ENCODE measurements at regions not wholly inside any gene's neighbourhood (a gene's known extent, or its start where the extent isn't known, plus 50 kb on each side); places are given as distances from the start of the nearest gene placed in this dataset.

DNA sequence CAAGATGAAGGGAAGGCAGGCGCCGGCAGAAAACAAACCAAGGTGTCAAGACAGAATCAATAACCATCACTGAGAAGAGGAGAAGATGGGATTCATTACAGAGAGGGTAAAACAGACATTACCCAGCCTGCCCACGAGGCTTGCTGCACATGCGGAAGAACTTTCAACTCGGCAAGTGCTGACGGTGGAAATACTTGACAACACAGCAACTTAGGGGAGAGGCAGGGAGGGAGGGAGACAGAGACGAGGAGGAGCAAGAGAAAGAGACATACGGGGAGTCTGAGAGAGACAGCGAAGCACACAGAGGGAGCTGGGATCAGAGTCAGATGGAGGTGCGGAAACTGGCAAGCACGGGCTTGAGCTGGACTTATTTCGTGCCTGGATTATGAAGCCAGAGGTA lies 129.3 kb upstream of the NECTIN1 start:
- H3K4me1 ChIP-seq (ENCODE audit: control insufficient read depth, insufficient read depth, low read length), result no peaks in the 10 kb centered on the region
- no peak for DNase-seq (ENCODE audit: low read depth, low spot score)
- no peaks in the 10 kb centered on the region for H3K9me3 ChIP-seq (ENCODE audit: control insufficient read depth, insufficient read depth, low read length)
- H3K4me3 ChIP-seq (ENCODE audit: low read length), result no peak overlapping the region
- H3K27me3 ChIP-seq (ENCODE audit: control insufficient read depth, insufficient read depth, low read length), result no peaks in the 10 kb centered on the region
- no CpG with 5 or more reads among the region's 12 CpGs for WGBS (ENCODE audit: insufficient coverage, insufficient read length)
- no peaks in the 10 kb centered on the region for H3K36me3 ChIP-seq (ENCODE audit: control insufficient read depth, insufficient read depth, low read length)
- H3K27ac ChIP-seq (ENCODE audit: low read length), result no peak overlapping the region

DNA sequence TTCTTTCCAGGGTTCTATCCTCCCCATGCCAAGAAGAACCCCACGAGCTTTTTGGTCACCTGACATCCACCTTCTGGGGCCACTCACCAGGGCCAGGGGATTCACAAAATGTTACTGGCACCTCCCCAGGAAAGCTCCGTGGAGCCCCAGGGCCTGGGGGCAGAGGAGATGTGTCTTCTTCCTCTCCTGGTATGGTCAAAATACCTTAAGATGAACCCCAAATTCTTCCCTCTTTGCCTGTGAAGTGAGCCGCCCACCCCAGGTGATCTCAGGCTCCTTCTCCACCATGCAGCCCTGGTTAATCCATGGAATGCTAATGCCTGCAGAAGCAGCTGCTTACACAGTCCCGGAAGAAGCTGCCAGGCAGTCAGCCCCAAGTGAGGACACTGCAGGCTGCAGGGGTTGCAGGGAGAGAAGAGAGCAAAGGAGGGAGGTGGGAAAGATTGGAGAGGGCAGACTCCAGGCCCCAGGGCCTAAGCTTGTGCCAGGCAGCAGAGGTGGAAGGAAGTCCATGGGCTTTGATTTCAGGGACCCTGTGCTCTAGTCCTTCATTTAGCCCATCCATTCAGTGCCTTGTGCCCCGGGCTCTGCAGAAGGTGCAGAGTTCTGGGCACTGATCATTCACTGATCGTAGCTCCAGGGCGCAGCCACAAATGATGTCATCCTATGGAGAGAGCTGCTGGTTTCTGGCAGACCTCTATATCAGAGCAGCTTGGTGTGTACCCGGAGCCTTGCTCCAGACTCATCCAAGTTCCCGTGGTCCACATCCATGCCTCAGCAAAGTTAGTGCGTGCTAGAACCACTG lies 127.9 kb upstream of the NECTIN1 start:
- no CpG with 5 or more reads among the region's 10 CpGs for WGBS (ENCODE audit: insufficient coverage, insufficient read length)
- no peak overlapping the region for H3K27ac ChIP-seq (ENCODE audit: low read length)
- no peaks in the 10 kb centered on the region for H3K4me1 ChIP-seq (ENCODE audit: control insufficient read depth, insufficient read depth, low read length)
- no peaks in the 10 kb centered on the region for H3K36me3 ChIP-seq (ENCODE audit: control insufficient read depth, insufficient read depth, low read length)
- no peak for DNase-seq (ENCODE audit: low read depth, low spot score)
- H3K4me3 ChIP-seq (ENCODE audit: low read length), result no peak overlapping the region
- no peaks in the 10 kb centered on the region for H3K27me3 ChIP-seq (ENCODE audit: control insufficient read depth, insufficient read depth, low read length)
- no peaks in the 10 kb centered on the region for H3K9me3 ChIP-seq (ENCODE audit: control insufficient read depth, insufficient read depth, low read length)

DNA sequence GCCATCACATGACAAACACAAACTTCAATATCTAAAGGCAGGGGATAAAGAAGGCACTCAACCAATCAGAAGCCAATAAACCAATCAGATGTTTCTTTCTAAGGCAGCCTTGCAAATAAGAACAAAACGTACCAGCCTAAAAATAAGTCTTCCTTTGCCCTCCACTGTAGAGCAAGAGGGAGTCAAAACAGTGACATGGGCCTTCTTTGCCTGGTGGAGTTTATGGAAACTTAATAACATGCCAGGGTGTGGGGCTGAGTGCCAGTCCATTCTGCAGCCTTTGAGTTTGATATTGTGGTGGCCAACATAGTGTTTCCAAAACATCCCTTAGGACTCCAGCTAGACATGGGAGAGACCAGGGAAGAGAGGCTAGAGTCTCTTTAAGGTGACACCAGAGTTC lies 126.1 kb upstream of the NECTIN1 start:
- H3K36me3 ChIP-seq (ENCODE audit: control insufficient read depth, insufficient read depth, low read length), result no peaks in the 10 kb centered on the region
- H3K9me3 ChIP-seq (ENCODE audit: control insufficient read depth, insufficient read depth, low read length), result no peaks in the 10 kb centered on the region
- no CpG with 5 or more reads among the region's 1 CpG for whole genome bisulfite sequencing (ENCODE audit: insufficient coverage, insufficient read length)
- no peaks in the 10 kb centered on the region for H3K27me3 ChIP-seq (ENCODE audit: control insufficient read depth, insufficient read depth, low read length)
- H3K4me1 ChIP-seq (ENCODE audit: control insufficient read depth, insufficient read depth, low read length), result no peaks in the 10 kb centered on the region
- H3K4me3 ChIP-seq (ENCODE audit: low read length), result no peak overlapping the region
- H3K27ac ChIP-seq (ENCODE audit: low read length), result no peak overlapping the region
- DNase-seq (ENCODE audit: low read depth, low spot score), result no peak

DNA sequence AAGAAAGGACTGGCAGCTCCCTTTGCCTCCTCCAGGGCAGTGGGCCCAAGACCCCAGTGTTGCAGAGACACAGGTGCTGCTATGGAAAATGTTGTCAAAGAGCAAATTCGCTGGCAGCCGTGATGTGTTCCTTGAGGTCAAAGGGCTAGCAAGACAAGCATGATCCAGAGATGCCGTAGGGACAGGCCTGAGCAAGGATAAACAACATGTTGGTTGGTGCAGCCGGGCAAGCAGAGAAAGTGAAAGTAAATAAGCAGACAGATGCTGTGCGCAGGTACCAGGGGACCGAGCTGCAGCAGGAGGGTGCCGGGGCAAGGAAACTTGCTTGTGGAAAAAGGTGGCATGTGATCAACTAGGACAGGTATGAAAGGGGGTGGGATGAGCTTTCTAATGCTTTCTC lies 125.5 kb upstream of the NECTIN1 start:
- Histone ChIP-seq H3K4me3 (ENCODE audit: low read length) (no peak overlapping the region), H3K9me3 (ENCODE audit: control insufficient read depth, insufficient read depth, low read length) (no peaks in the 10 kb centered on the region), H3K36me3 (ENCODE audit: control insufficient read depth, insufficient read depth, low read length) (no peaks in the 10 kb centered on the region), H3K27me3 (ENCODE audit: control insufficient read depth, insufficient read depth, low read length) (no peaks in the 10 kb centered on the region), H3K27ac (ENCODE audit: low read length) (no peak overlapping the region), H3K4me1 (ENCODE audit: control insufficient read depth, insufficient read depth, low read length) (no peaks in the 10 kb centered on the region)
- no peak for DNase-seq (ENCODE audit: low read depth, low spot score)
- no CpG with 5 or more reads among the region's 7 CpGs for WGBS (ENCODE audit: insufficient coverage, insufficient read length)

DNA sequence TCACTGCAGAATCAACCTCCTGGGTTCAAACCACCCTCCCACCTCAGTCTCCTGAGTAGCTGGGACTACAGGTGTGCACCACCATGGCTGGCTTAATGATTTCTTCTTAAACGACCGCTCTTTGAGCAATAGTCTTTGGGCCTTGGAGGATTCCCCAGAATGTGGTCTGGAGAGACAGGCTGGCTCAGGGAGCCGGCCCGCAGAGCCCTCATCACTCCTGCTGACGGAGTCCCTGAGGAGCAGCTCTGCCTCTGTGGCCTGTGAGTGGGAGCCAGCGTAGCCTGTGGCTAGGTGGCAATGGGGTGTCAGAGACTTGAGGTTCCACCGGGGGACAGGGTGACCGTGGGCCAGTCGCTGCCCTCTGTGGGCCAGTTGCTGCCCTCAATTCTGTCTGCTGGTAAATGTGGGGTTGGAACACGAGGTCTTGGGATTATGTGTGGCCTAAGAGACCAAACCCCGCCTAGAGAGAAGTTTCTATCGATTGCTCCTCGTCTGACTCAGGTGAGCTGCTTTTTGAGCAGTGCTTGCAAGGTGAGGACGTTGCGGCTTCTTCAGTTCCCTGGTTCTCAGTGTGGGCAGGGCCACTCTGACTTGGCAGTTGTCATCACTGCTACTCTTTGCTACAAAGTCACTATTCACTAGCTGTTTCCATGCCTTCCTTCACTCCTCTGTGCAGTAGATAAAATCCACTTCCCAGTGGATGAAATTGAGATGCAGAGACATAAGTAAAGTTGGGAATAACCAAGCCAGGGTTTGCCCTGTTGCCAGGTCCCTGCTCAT lies 124.8 kb upstream of the NECTIN1 start:
- H3K4me3 ChIP-seq (ENCODE audit: low read length), result no peak overlapping the region
- no peaks in the 10 kb centered on the region for H3K36me3 ChIP-seq (ENCODE audit: control insufficient read depth, insufficient read depth, low read length)
- no peak for DNase-seq (ENCODE audit: low read depth, low spot score)
- no peaks in the 10 kb centered on the region for H3K27me3 ChIP-seq (ENCODE audit: control insufficient read depth, insufficient read depth, low read length)
- H3K27ac ChIP-seq (ENCODE audit: low read length), result no peak overlapping the region
- no peaks in the 10 kb centered on the region for H3K9me3 ChIP-seq (ENCODE audit: control insufficient read depth, insufficient read depth, low read length)
- no peaks in the 10 kb centered on the region for H3K4me1 ChIP-seq (ENCODE audit: control insufficient read depth, insufficient read depth, low read length)
- no CpG with 5 or more reads among the region's 15 CpGs for WGBS (ENCODE audit: insufficient coverage, insufficient read length)

DNA sequence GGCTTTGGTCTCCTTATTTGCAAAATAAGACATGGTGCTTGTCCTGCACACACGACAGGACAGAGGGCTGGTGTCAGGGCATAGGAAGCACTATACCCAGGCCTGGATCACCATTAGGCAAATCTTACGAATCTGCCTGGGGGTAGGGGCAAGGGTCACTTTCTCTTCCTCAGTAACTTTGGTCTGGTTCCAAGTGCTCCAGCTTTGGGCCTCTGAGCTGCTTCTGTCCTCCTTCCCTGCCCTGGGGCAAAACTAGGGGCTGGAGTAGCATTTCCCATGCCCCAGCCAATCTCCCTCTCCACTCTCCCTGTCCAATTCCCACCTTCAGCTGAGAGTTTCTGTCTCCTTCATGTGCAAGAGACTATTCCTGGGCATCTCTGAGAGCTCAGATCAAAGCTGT lies 123.7 kb upstream of the NECTIN1 start:
- Histone ChIP-seq H3K36me3 (ENCODE audit: control insufficient read depth, insufficient read depth, low read length) (no peaks in the 10 kb centered on the region), H3K27ac (ENCODE audit: low read length) (no peak overlapping the region), H3K27me3 (ENCODE audit: control insufficient read depth, insufficient read depth, low read length) (no peaks in the 10 kb centered on the region), H3K4me3 (ENCODE audit: low read length) (no peak overlapping the region), H3K4me1 (ENCODE audit: control insufficient read depth, insufficient read depth, low read length) (no peaks in the 10 kb centered on the region), H3K9me3 (ENCODE audit: control insufficient read depth, insufficient read depth, low read length) (no peaks in the 10 kb centered on the region)
- DNase-seq (ENCODE audit: low read depth, low spot score), result no peak
- no CpG with 5 or more reads among the region's 2 CpGs for WGBS (ENCODE audit: insufficient coverage, insufficient read length)

DNA sequence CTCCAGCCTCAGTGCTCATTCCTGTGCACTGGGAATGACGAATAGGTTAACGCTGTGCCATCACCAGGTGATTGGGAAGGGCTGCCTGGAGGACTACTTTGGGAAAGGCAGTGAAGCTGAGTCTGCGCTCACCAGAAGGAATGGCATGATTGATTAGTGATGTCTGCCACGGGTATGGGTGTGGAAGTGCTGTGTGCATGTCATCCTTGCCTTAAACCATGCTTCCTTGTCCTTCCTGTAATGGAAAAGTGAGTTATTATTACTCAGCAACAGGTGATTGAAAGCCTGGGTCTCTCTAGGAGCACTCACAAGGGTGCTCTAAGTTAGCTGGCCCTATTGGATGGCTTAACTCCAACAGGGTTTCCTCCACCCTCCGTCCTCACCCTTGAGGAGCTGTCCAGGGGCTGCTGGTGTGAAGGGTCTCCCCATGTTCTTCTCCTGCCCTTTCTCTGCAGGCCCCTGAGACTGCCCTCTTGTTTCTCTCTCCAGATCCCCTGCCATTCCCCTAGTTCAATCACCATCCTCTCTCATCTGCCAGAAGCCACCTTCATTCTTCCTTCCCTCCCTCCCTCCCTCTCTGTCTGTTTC lies 121.9 kb upstream of the NECTIN1 start:
- no peak for DNase-seq (ENCODE audit: low read depth, low spot score)
- H3K27ac ChIP-seq (ENCODE audit: low read length), result no peak overlapping the region
- H3K4me1 ChIP-seq (ENCODE audit: control insufficient read depth, insufficient read depth, low read length), result no peaks in the 10 kb centered on the region
- no CpG with 5 or more reads among the region's 5 CpGs for WGBS (ENCODE audit: insufficient coverage, insufficient read length)
- H3K36me3 ChIP-seq (ENCODE audit: control insufficient read depth, insufficient read depth, low read length), result no peaks in the 10 kb centered on the region
- no peaks in the 10 kb centered on the region for H3K27me3 ChIP-seq (ENCODE audit: control insufficient read depth, insufficient read depth, low read length)
- no peak overlapping the region for H3K4me3 ChIP-seq (ENCODE audit: low read length)
- H3K9me3 ChIP-seq (ENCODE audit: control insufficient read depth, insufficient read depth, low read length), result no peaks in the 10 kb centered on the region

DNA sequence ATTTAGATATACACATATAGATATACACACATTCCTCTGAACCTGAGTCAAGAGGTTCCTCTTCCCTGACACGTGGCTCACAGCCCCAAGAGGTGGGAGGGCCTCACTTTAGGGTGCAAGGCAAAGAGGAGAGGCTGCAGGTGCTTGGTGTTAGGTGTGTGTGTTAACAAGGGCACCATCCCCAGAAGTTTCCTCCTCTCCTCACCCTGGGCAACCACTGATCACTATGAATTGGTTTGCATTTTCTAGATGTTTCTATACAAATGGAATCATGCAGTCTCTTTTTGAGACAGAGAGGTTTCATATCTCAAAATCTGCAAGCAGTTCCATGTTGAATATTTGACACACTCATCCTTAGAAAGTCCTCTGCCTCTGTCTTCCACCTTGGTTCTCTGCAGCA lies 120.9 kb upstream of the NECTIN1 start:
- Histone ChIP-seq H3K9me3 (ENCODE audit: control insufficient read depth, insufficient read depth, low read length) (no peaks in the 10 kb centered on the region), H3K27me3 (ENCODE audit: control insufficient read depth, insufficient read depth, low read length) (no peaks in the 10 kb centered on the region), H3K27ac (ENCODE audit: low read length) (no peak overlapping the region), H3K4me1 (ENCODE audit: control insufficient read depth, insufficient read depth, low read length) (no peaks in the 10 kb centered on the region), H3K4me3 (ENCODE audit: low read length) (no peak overlapping the region), H3K36me3 (ENCODE audit: control insufficient read depth, insufficient read depth, low read length) (no peaks in the 10 kb centered on the region)
- WGBS (ENCODE audit: insufficient coverage, insufficient read length), result no CpG with 5 or more reads among the region's 1 CpG
- no peak for DNase-seq (ENCODE audit: low read depth, low spot score)

DNA sequence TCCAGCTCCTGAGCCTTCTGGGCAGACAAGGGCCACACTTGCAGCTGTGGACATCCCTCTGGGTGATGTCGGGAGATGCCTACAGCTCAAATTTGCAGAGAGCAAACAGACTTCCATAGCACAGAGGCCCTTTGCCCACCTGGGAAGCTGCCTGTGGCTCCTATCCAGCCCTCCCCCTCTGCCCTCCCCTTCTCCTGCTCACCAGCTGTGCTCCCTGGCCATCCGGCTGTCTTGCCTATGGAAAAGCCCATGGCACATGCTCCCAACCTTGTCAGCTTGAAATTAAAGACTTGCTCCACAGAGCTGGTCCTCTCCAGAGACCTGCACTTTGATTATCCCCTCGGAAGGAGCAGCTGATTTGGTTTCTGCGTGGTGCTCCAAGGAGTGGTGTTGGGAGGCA lies 118.9 kb upstream of the NECTIN1 start:
- no peaks in the 10 kb centered on the region for H3K4me1 ChIP-seq (ENCODE audit: control insufficient read depth, insufficient read depth, low read length)
- no peaks in the 10 kb centered on the region for H3K9me3 ChIP-seq (ENCODE audit: control insufficient read depth, insufficient read depth, low read length)
- no peak overlapping the region for H3K4me3 ChIP-seq (ENCODE audit: low read length)
- no peaks in the 10 kb centered on the region for H3K36me3 ChIP-seq (ENCODE audit: control insufficient read depth, insufficient read depth, low read length)
- no peak for DNase-seq (ENCODE audit: low read depth, low spot score)
- no peaks in the 10 kb centered on the region for H3K27me3 ChIP-seq (ENCODE audit: control insufficient read depth, insufficient read depth, low read length)
- WGBS (ENCODE audit: insufficient coverage, insufficient read length), result no CpG with 5 or more reads among the region's 4 CpGs
- no peak overlapping the region for H3K27ac ChIP-seq (ENCODE audit: low read length)

DNA sequence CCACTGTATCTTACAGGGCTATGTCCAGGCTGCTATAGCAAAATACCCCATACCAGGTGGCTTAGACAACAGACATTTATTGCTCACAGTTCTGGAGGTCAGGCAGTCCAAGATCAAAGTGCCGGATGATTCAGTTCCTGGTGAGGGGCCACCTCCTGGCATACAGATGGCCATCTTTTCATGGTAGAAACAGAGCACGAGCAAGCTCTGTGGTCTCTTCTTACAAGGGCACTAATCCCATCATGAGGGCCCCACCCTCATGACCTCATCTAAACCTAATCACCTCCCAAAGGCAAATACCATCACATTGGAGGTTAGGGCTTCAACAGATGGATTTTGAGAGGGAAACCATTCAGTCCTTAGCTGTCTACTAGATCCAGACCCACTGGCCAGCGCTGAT lies 117.4 kb upstream of the NECTIN1 start:
- H3K9me3 ChIP-seq (ENCODE audit: control insufficient read depth, insufficient read depth, low read length), result no peaks in the 10 kb centered on the region
- no CpG with 5 or more reads among the region's 3 CpGs for WGBS (ENCODE audit: insufficient coverage, insufficient read length)
- no peaks in the 10 kb centered on the region for H3K27me3 ChIP-seq (ENCODE audit: control insufficient read depth, insufficient read depth, low read length)
- H3K36me3 ChIP-seq (ENCODE audit: control insufficient read depth, insufficient read depth, low read length), result no peaks in the 10 kb centered on the region
- no peaks in the 10 kb centered on the region for H3K4me1 ChIP-seq (ENCODE audit: control insufficient read depth, insufficient read depth, low read length)
- H3K27ac ChIP-seq (ENCODE audit: low read length), result no peak overlapping the region
- no peak for DNase-seq (ENCODE audit: low read depth, low spot score)
- H3K4me3 ChIP-seq (ENCODE audit: low read length), result no peak overlapping the region

Data from iPS DF 6.9 (cell line).